OCI-LY3 (cell line): ENCODE measurements at regions not wholly inside any gene's neighbourhood (a gene's known extent, or its start where the extent isn't known, plus 50 kb on each side); places are given as distances from the start of the nearest gene placed in this dataset.

Experiments used
- CTCF ChIP-seq: fragments of 200-600, 300-600 bp; sonication (generic); IDR thresholded peaks from 2 replicates; pipeline ENCODE4 v1.5.1; 2014; ENCODE audit warnings: antibody characterized with exemption, low read length, low read depth
- EZH2phosphoT487 ChIP-seq: fragments of 200-600 bp; shearing (Covaris generic); IDR thresholded peaks from 2 replicates; pipeline ENCODE4 v1.6.1; 2018; ENCODE audit warnings: antibody characterized with exemption, mixed run types, low read depth

- TF ChIP-seq CTCF = no peak; the same call in 1 of the 2 replicates
- TF ChIP-seq EZH2phosphoT487 = no peak
Observed at GRCh38 chr3:83946554-83946953, 1012.2 kb upstream of the CADM2 start.
